HG03139 (cell line): ENCODE measurements at regions not wholly inside any gene's neighbourhood (a gene's known extent, or its start where the extent isn't known, plus 50 kb on each side); places are given as distances from the start of the nearest gene placed in this dataset.

Experiments
- ATAC-seq: cut with Tn5 transposase; IDR thresholded peaks from one replicate; pipeline ENCODE4 v1.9.1; 2021; ENCODE audit not compliant: unreplicated experiment

- no peak for ATAC-seq
Measured at GRCh38 chr2:151087377-151087776, 174.3 kb downstream of the RBM43 start.

GRCh38 chr2:151085181-151085611, 176.5 kb downstream of the RBM43 start:
- ATAC-seq: no peak

- ATAC-seq: no peak
Measured at GRCh38 chr2:151083856-151084795, 177.5 kb downstream of the RBM43 start.

- ATAC-seq: no peak
Measured at GRCh38 chr2:151078889-151079288, 182.8 kb downstream of the RBM43 start.

DNA sequence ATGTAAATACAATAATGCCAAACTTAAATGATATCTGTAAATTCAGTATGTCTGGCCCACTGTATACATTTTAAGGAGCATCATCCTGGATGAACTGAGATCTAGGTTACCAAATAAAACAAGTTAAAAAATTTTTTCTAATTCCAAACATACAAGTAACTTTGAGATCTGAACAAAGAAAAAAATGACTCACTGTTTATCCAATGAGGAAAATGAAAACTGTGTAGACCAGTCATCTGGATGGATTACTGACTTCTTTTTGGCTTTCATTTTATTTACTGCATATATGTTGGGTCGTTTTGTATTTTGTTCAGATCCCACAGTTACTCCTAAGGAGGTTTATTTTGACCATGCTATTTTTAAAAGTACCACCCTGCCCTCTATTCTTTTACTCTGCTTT, 189.8 kb downstream of the RBM43 start:
- ATAC-seq: no peak

- no peak for ATAC-seq
Measured at GRCh38 chr2:151071382-151071781, 190.3 kb downstream of the RBM43 start.

- no peak for ATAC-seq
Measured at GRCh38 chr2:151070253-151070652, 191.4 kb downstream of the RBM43 start.

- no peak for ATAC-seq
Measured at GRCh38 chr2:151067658-151068369, 193.8 kb downstream of the RBM43 start.

DNA sequence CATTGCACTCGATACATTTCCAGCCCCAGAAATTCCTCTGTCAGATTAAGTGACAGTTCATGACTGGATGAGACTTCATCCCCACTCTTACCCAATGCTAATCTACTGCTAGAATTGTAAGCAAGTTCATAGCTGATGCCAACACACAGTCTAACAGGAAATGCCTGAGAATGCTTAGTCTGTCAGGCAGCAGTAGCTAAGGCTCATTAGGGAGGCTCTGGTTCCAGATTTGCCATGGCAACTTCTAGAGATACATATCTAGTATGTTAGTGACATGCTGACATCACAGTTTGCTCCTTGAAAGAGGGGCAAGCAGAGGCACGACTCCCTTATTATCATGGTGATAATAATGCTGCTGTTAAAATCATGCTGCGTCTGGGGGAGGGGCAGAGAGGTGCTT, 198.4 kb downstream of the RBM43 start:
- ATAC-seq: no peak

GRCh38 chr2:151060287-151060686, 201.4 kb downstream of the RBM43 start:
- no peak for ATAC-seq

DNA sequence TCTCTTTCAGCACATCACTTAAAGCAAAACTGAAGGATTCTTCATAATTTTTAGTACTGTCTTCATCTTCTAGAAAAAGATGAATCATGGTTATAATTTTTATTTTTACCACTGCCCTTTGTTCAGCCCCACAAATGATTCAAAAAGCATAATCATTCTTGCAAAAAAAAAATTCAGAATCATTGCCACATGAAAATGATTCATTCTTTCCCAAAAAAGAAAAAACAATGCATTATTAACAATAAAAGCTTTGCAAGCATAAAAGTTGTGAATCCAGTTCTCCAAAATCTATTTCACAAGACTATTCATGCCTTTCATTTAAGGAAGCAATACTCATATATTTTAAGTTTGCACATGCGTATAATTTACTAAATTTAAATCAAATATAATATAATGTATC, 204.8 kb downstream of the RBM43 start:
- ATAC-seq: no peak

GRCh38 chr2:151053661-151053990, 208.0 kb downstream of the RBM43 start:
- no peak for ATAC-seq

- no peak for ATAC-seq
Measured at GRCh38 chr2:151052850-151053660, 208.6 kb downstream of the RBM43 start.

GRCh38 chr2:151051574-151052220, 210.0 kb downstream of the RBM43 start:
- no peak for ATAC-seq

GRCh38 chr2:151049746-151050145, 211.9 kb downstream of the RBM43 start:
- no peak for ATAC-seq

DNA sequence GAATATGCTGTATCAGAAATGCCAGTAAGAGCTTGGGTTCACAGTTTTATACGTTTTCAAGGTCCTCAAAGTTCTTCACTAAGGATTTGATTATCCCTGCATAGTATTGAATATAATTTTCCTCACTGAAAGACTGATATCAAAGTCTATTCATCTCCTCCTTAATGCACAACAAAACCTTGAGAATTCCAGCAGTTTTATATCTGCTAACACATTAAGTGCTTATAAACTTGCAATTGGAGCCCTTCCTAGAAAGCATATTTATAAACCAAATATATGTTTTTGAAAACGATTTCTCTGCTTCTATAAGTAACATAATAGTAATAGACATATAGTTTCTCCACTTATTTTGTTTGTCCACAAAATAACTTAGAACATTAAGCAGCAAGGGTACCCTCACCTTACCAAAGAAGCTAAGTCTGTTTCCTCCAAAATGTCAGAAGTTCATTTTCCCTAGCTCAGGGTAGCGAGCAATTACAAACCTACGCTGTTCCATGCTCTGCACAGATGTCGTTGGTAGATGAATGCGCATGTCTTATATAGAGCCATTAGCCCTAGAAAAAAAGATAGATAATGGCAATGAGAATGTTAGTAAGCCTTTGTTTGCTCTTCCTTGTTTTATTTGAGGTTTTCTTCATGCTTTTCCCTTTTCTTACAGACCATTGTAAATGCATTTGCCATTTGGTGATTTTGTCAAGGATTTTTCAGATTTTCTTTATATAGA, 213.2 kb downstream of the RBM43 start:
- ATAC-seq: no peak

- ATAC-seq: no peak
Measured at GRCh38 chr2:151043484-151043883, 218.2 kb downstream of the RBM43 start.

DNA sequence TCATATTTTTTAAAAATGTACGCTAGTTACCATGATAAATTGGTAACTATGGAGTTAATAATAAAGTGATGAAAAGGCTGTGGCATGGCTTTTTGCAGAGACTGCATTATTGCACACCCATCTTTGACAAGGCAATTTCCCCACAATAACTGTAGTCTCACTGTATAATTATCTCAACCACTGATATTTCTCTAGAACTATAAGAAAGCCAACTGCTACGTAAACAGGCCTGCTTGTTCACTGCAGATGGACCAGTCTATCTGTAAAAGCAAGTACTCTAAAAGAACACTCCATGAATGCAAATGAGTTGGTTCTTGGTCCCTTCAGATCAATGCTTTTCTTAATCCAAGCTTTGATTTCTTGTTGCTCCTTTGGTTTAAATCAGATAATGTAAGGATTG, 218.7 kb downstream of the RBM43 start:
- ATAC-seq: no peak

DNA sequence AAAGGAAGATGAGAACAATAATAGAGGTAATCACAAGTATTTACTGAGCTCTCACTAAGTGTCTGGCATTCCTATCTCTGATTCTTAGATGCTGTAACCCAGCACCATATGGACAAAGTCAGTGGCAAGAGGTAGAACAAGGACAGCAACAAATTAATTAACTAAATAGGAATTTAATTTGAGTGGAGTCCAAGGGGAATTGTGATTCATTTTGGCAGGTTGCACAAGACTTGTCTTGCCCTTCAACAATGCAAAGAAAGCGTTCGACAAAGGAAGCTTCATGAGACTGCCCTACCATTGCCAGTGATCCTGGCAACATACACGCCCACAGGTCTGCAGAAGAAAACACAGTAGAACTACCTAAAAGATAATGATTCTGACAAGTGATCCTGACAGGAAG, 221.6 kb downstream of the RBM43 start:
- ATAC-seq: no peak

- ATAC-seq: no peak
Measured at GRCh38 chr2:151038516-151038915, 223.1 kb downstream of the RBM43 start.
